ENCODE measurements at regions not wholly inside any gene's neighbourhood (a gene's known extent, or its start where the extent isn't known, plus 50 kb on each side); places are given as distances from the start of the nearest gene placed in this dataset.

DNA sequence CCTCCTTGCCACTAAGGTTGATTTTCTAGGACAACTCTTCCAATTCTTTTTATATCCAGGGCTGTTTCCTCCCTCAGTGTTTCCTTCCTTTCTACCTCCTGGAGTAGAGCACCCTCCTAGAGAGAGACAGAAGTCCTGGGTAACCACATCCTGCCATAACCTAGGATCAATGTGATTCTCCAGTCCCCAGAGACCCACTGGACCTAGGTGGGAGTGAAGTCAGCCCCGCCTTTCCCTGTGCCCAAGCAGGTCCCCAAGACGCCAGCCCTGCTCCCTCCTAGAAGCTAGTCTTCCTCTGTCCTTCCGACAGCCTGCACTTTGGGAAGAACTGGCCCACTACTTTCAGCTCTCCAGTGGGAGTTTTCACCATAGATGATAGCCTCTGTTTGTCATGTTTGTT is 166.8 kb upstream of the PLEKHG7 start (continued):
- TF ChIP-seq, protein P1, sequence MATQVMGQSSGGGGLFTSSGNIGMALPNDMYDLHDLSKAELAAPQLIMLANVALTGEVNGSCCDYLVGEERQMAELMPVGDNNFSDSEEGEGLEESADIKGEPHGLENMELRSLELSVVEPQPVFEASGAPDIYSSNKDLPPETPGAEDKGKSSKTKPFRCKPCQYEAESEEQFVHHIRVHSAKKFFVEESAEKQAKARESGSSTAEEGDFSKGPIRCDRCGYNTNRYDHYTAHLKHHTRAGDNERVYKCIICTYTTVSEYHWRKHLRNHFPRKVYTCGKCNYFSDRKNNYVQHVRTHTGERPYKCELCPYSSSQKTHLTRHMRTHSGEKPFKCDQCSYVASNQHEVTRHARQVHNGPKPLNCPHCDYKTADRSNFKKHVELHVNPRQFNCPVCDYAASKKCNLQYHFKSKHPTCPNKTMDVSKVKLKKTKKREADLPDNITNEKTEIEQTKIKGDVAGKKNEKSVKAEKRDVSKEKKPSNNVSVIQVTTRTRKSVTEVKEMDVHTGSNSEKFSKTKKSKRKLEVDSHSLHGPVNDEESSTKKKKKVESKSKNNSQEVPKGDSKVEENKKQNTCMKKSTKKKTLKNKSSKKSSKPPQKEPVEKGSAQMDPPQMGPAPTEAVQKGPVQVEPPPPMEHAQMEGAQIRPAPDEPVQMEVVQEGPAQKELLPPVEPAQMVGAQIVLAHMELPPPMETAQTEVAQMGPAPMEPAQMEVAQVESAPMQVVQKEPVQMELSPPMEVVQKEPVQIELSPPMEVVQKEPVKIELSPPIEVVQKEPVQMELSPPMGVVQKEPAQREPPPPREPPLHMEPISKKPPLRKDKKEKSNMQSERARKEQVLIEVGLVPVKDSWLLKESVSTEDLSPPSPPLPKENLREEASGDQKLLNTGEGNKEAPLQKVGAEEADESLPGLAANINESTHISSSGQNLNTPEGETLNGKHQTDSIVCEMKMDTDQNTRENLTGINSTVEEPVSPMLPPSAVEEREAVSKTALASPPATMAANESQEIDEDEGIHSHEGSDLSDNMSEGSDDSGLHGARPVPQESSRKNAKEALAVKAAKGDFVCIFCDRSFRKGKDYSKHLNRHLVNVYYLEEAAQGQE (IDR thresholded peaks at IDR 0.05; ENCODE audit: low read depth, low read length) = no peak
- TF ChIP-seq EZH2phosphoT487 (IDR thresholded peaks at IDR 0.05; ENCODE audit: borderline replicate concordance, low read depth) = no peak
- TF ChIP-seq, protein P2, sequence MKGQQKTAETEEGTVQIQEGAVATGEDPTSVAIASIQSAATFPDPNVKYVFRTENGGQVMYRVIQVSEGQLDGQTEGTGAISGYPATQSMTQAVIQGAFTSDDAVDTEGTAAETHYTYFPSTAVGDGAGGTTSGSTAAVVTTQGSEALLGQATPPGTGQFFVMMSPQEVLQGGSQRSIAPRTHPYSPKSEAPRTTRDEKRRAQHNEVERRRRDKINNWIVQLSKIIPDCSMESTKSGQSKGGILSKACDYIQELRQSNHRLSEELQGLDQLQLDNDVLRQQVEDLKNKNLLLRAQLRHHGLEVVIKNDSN (IDR thresholded peaks at IDR 0.05; ENCODE audit: borderline replicate concordance, low read depth) = no peak
- no peak for TF ChIP-seq NRF1 (IDR thresholded peaks at IDR 0.05; ENCODE audit: low read depth, low read length)
- TF ChIP-seq, protein P3, sequence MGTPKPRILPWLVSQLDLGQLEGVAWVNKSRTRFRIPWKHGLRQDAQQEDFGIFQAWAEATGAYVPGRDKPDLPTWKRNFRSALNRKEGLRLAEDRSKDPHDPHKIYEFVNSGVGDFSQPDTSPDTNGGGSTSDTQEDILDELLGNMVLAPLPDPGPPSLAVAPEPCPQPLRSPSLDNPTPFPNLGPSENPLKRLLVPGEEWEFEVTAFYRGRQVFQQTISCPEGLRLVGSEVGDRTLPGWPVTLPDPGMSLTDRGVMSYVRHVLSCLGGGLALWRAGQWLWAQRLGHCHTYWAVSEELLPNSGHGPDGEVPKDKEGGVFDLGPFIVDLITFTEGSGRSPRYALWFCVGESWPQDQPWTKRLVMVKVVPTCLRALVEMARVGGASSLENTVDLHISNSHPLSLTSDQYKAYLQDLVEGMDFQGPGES (IDR thresholded peaks at IDR 0.05; ENCODE audit: low read depth, low read length) = no peak

DNA sequence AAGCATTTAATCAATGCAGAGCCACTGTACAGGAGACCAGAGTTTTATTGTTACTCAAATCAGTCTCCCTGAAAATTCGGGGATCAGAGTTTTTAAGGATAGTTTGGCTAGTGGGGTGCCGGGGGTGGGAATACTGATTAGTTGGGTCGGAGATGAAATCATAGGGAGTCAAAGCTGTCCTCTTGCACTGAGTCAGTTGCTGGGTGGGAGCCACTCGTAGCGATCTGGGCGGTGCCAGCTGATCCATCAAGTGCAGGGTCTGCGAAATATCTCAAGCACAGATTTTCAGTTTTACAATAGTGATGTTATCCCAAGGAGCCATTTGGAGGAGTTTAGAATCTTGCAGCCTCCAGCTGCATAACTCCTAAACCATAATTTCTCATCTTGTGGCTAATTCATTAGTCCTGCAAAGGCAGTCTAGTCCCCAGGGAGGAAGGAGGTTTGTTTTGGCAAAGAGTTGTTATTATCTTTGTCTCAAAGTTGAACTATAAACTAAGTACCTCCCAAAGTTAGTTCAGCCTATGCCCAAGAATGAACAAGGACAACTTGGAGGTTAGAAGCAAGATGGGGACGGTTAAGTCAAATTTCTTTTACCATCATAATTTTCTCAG is 169.4 kb upstream of the PLEKHG7 start:
- no peaks in the 10 kb centered on the region for H3K79me2 ChIP-seq (ENCODE audit: insufficient read depth)
- no peaks in the 10 kb centered on the region for H3K4me1 ChIP-seq (ENCODE audit: control insufficient read depth in 1 of 2, insufficient read depth in 2 of 2, low read depth in 1 of 2, low read length in 1 of 2)
- ChIA-PET POLR2A (no interaction called here), CTCF (no interaction called here)
- TF ChIP-seq GABPA (IDR thresholded peaks at IDR 0.05; ENCODE audit: low read depth) = no peak
- no peak for TF ChIP-seq MXI1 (IDR thresholded peaks at IDR 0.05; ENCODE audit: low read depth, low read length)
- TF ChIP-seq FOXM1 (IDR thresholded peaks at IDR 0.05; ENCODE audit: low read depth) = no peak
- no peak for TF ChIP-seq CHD2 (IDR thresholded peaks at IDR 0.05; ENCODE audit: low read length, partially characterized antibody)
- TF ChIP-seq TCF12 (IDR thresholded peaks at IDR 0.05) = no peak
- H3K9me2 ChIP-seq = no peaks in the 10 kb centered on the region
- H3K27me3 ChIP-seq (ENCODE audit: insufficient read depth) = no peaks in the 10 kb centered on the region
- no peak overlapping the region for H2AFZ ChIP-seq (ENCODE audit: low read depth)
- WGBS (ENCODE audit: low lambda C conversion rate) = 76% methylated on average over 8 of the region's 8 CpGs
- no peak overlapping the region for H3K9ac ChIP-seq
- no peak overlapping the region for H3K4me2 ChIP-seq
- no peak overlapping the region for H3K4me3 ChIP-seq (ENCODE audit: low read depth in 2 of 2, low read length in 1 of 2)
- H3K27ac ChIP-seq (ENCODE audit: low read depth in 2 of 2, low read length in 1 of 2) = no peak overlapping the region
- H4K20me1 ChIP-seq (ENCODE audit: insufficient read depth) = no peaks in the 10 kb centered on the region
- DNase-seq = no peak
- no peaks in the 10 kb centered on the region for H3K9me3 ChIP-seq
- no peaks in the 10 kb centered on the region for H3K36me3 ChIP-seq (replicated peaks in 1 of 2; ENCODE audit: control insufficient read depth in 1 of 2, insufficient read depth in 2 of 2, low read length in 1 of 2)
- no peaks in the 10 kb centered on the region for H3F3A ChIP-seq (replicated peaks; ENCODE audit: insufficient read depth)
